ENCODE measurements at regions not wholly inside any gene's neighbourhood (a gene's known extent, or its start where the extent isn't known, plus 50 kb on each side); places are given as distances from the start of the nearest gene placed in this dataset.

DNA sequence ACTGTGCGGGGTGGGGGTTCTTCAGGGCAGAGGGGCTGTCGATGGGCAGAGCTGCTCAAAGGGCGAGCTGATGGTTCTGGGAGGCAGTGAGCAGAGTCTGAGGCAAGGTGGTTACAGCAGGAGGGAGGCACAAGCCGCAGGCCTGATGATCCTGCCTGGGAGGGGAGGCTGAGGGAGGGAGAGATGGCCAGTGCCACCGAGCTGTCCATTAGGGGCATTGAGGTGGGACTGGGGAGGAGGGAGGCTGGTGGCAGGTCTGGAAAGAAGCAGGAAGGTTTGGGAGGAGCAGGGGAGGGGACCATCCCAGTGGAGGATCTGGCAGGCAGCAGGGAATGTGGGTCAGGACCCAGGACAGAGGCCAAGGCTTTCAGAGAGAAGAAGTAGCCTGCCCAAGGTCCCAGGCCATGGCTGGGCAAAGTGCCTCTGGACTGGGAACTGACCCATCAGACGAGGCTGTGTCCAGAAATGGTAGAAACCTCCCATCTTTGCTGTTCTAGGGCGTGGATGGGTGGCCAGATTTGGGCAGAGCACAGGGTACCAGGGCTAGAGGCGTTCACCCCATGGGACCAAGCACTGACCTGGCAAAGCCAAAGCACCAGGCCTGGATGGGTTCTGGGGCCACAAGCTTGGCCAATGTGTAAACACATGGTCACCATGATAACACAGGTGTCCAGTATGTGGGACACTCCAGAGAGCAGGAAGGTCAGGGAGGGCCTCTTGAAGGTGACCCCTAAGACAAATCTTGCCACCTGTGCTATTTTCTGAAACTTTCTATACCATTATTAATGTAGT lies 55.5 kb downstream of the INHBB start:
- no peaks in the 10 kb centered on the region for H3K36me3 Mint-ChIP-seq (ENCODE audit: low read depth)
- ATAC-seq: no peak
- no peak for DNase-seq (ENCODE audit: low spot score)

More for the DNA sequence above, 55.5 kb downstream of the INHBB start:
- H3K9me2 ChIP-seq (ENCODE audit: insufficient read depth): no peaks in the 10 kb centered on the region
- no peaks in the 10 kb centered on the region for H3K27me3 ChIP-seq (ENCODE audit: insufficient read depth)
- no peak overlapping the region for H3K27ac ChIP-seq (ENCODE audit: low read depth)
- Mint-ChIP-seq H3K4me3 (no peak overlapping the region), H3K27me3 (ENCODE audit: insufficient read depth, low read depth, poor library complexity) (peaks cover 19% of the 10 kb centered on the region), H3K9me3 (no peaks in the 10 kb centered on the region), H3K27ac (no peak overlapping the region), H3K4me1 (peaks cover 2% of the 10 kb centered on the region; the same call in 2 of the 3 replicates)
- H3F3A ChIP-seq (replicated peaks; ENCODE audit: low read depth): no peaks in the 10 kb centered on the region
- H4K20me1 ChIP-seq (replicated peaks; ENCODE audit: insufficient read depth): no peaks in the 10 kb centered on the region
- TF ChIP-seq POLR2AphosphoS5 (IDR thresholded peaks at IDR 0.05; ENCODE audit: low read depth) (no peak), STAT1 (IDR thresholded peaks at IDR 0.05; ENCODE audit: unreplicated experiment) (no peak), CREB1 (CRISPR knock-in tag; IDR thresholded peaks at IDR 0.05; ENCODE audit: low read depth) (no peak), EZH2 (IDR thresholded peaks at IDR 0.05; ENCODE audit: low read depth, unreplicated experiment) (no peak), ZNF114 (CRISPR knock-in tag; IDR thresholded peaks at IDR 0.05) (no peak), EZH2phosphoT487 (IDR thresholded peaks at IDR 0.05; ENCODE audit: unreplicated experiment) (no peak), NANOG (IDR thresholded peaks at IDR 0.05; ENCODE audit: borderline replicate concordance) (no peak), ZNF462 (CRISPR knock-in tag; IDR thresholded peaks at IDR 0.05) (no peak), JUNB (IDR thresholded peaks at IDR 0.05; ENCODE audit: unreplicated experiment) (no peak), ZNF331 (CRISPR knock-in tag; IDR thresholded peaks at IDR 0.05; ENCODE audit: low read depth) (no peak)
- TF ChIP-seq, protein P1, sequence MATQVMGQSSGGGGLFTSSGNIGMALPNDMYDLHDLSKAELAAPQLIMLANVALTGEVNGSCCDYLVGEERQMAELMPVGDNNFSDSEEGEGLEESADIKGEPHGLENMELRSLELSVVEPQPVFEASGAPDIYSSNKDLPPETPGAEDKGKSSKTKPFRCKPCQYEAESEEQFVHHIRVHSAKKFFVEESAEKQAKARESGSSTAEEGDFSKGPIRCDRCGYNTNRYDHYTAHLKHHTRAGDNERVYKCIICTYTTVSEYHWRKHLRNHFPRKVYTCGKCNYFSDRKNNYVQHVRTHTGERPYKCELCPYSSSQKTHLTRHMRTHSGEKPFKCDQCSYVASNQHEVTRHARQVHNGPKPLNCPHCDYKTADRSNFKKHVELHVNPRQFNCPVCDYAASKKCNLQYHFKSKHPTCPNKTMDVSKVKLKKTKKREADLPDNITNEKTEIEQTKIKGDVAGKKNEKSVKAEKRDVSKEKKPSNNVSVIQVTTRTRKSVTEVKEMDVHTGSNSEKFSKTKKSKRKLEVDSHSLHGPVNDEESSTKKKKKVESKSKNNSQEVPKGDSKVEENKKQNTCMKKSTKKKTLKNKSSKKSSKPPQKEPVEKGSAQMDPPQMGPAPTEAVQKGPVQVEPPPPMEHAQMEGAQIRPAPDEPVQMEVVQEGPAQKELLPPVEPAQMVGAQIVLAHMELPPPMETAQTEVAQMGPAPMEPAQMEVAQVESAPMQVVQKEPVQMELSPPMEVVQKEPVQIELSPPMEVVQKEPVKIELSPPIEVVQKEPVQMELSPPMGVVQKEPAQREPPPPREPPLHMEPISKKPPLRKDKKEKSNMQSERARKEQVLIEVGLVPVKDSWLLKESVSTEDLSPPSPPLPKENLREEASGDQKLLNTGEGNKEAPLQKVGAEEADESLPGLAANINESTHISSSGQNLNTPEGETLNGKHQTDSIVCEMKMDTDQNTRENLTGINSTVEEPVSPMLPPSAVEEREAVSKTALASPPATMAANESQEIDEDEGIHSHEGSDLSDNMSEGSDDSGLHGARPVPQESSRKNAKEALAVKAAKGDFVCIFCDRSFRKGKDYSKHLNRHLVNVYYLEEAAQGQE (IDR thresholded peaks at IDR 0.05; ENCODE audit: unreplicated experiment): no peak
- TF ChIP-seq, protein P2, sequence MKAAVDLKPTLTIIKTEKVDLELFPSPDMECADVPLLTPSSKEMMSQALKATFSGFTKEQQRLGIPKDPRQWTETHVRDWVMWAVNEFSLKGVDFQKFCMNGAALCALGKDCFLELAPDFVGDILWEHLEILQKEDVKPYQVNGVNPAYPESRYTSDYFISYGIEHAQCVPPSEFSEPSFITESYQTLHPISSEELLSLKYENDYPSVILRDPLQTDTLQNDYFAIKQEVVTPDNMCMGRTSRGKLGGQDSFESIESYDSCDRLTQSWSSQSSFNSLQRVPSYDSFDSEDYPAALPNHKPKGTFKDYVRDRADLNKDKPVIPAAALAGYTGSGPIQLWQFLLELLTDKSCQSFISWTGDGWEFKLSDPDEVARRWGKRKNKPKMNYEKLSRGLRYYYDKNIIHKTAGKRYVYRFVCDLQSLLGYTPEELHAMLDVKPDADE (IDR thresholded peaks at IDR 0.05): no peak
- TF ChIP-seq, protein P3, sequence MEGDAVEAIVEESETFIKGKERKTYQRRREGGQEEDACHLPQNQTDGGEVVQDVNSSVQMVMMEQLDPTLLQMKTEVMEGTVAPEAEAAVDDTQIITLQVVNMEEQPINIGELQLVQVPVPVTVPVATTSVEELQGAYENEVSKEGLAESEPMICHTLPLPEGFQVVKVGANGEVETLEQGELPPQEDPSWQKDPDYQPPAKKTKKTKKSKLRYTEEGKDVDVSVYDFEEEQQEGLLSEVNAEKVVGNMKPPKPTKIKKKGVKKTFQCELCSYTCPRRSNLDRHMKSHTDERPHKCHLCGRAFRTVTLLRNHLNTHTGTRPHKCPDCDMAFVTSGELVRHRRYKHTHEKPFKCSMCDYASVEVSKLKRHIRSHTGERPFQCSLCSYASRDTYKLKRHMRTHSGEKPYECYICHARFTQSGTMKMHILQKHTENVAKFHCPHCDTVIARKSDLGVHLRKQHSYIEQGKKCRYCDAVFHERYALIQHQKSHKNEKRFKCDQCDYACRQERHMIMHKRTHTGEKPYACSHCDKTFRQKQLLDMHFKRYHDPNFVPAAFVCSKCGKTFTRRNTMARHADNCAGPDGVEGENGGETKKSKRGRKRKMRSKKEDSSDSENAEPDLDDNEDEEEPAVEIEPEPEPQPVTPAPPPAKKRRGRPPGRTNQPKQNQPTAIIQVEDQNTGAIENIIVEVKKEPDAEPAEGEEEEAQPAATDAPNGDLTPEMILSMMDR (conservative IDR thresholded peaks at IDR 0.05; ENCODE audit: low read depth in 2 of 2): no peak
- no peak overlapping the region for H2AFZ ChIP-seq
- no peaks in the 10 kb centered on the region for H3K36me3 ChIP-seq (ENCODE audit: insufficient read depth)
- no peak overlapping the region for H3K4me3 ChIP-seq
- no peak overlapping the region for H3K4me2 ChIP-seq
- H3K4me1 ChIP-seq (ENCODE audit: insufficient read depth): no peaks in the 10 kb centered on the region
- H3K79me2 ChIP-seq (replicated peaks; ENCODE audit: insufficient read depth): no peaks in the 10 kb centered on the region
